ENCODE measurements at regions not wholly inside any gene's neighbourhood (a gene's known extent, or its start where the extent isn't known, plus 50 kb on each side); places are given as distances from the start of the nearest gene placed in this dataset.
"Not testable (repeated sequence)": the region's sequence is repeated elsewhere in the genome, so short reads cannot be mapped to it uniquely, and the experiment has no call there.

- DNase-seq (ENCODE audit: extremely low read depth in 1 of 2, low read depth in 1 of 2) = no peak
Measured at GRCh38 chrX:13478740-13479451, 90.5 kb upstream of the EGFL6 start.

- no peak for DNase-seq (ENCODE audit: extremely low read depth in 1 of 2, low read depth in 1 of 2)
Measured at GRCh38 chrX:13476384-13476783, 93.0 kb upstream of the EGFL6 start.

- no peak for DNase-seq (ENCODE audit: extremely low read depth in 1 of 2, low read depth in 1 of 2)
Measured at GRCh38 chrX:13474164-13474516, 95.3 kb upstream of the EGFL6 start.

- DNase-seq (ENCODE audit: extremely low read depth in 1 of 2, low read depth in 1 of 2) = no peak
Measured at GRCh38 chrX:13473442-13474163, 95.8 kb upstream of the EGFL6 start.

GRCh38 chrX:13472975-13473374 lies 96.4 kb upstream of the EGFL6 start:
- no peak for DNase-seq (ENCODE audit: extremely low read depth in 1 of 2, low read depth in 1 of 2)

- no peak for DNase-seq (ENCODE audit: extremely low read depth in 1 of 2, low read depth in 1 of 2)
Measured at GRCh38 chrX:13471269-13471668, 98.1 kb upstream of the EGFL6 start.

GRCh38 chrX:13470685-13470977 lies 98.8 kb upstream of the EGFL6 start:
- no peak for DNase-seq (ENCODE audit: extremely low read depth in 1 of 2, low read depth in 1 of 2)

- DNase-seq (ENCODE audit: extremely low read depth in 1 of 2, low read depth in 1 of 2) = no peak
Measured at GRCh38 chrX:13469963-13470684, 99.3 kb upstream of the EGFL6 start.

- DNase-seq (ENCODE audit: extremely low read depth in 1 of 2, low read depth in 1 of 2) = no peak
Measured at GRCh38 chrX:13468096-13468495, 101.3 kb upstream of the EGFL6 start.

- no peak for DNase-seq (ENCODE audit: extremely low read depth in 1 of 2, low read depth in 1 of 2)
Measured at GRCh38 chrX:13467243-13467642, 102.2 kb upstream of the EGFL6 start.

GRCh38 chrX:13464599-13465275 lies 104.7 kb upstream of the EGFL6 start:
- no peak for DNase-seq (ENCODE audit: extremely low read depth in 1 of 2, low read depth in 1 of 2)

- no peak for DNase-seq (ENCODE audit: extremely low read depth in 1 of 2, low read depth in 1 of 2)
Measured at GRCh38 chrX:13463608-13464007, 105.8 kb upstream of the EGFL6 start.

- DNase-seq (ENCODE audit: extremely low read depth in 1 of 2, low read depth in 1 of 2) = no peak
Measured at GRCh38 chrX:13452283-13452682, 117.1 kb upstream of the EGFL6 start.

- no peak for DNase-seq (ENCODE audit: extremely low read depth in 1 of 2, low read depth in 1 of 2)
Measured at GRCh38 chrX:13449441-13449840, 120.0 kb upstream of the EGFL6 start.

GRCh38 chrX:13448941-13449340 lies 120.5 kb upstream of the EGFL6 start:
- no peak for DNase-seq (ENCODE audit: extremely low read depth in 1 of 2, low read depth in 1 of 2)

GRCh38 chrX:13441608-13442007 lies 121.8 kb upstream of the ATXN3L start:
- not testable (repeated sequence) for DNase-seq (ENCODE audit: extremely low read depth in 1 of 2, low read depth in 1 of 2)

- DNase-seq (ENCODE audit: extremely low read depth in 1 of 2, low read depth in 1 of 2) = no peak
Measured at GRCh38 chrX:13440176-13440575, 120.3 kb upstream of the ATXN3L start.

- no peak for DNase-seq (ENCODE audit: extremely low read depth in 1 of 2, low read depth in 1 of 2)
Measured at GRCh38 chrX:13433298-13433605, 113.4 kb upstream of the ATXN3L start.

- DNase-seq (ENCODE audit: extremely low read depth in 1 of 2, low read depth in 1 of 2) = no peak
Measured at GRCh38 chrX:13432414-13433297, 112.8 kb upstream of the ATXN3L start.

GRCh38 chrX:13430136-13430827 lies 110.4 kb upstream of the ATXN3L start:
- no peak for DNase-seq (ENCODE audit: extremely low read depth in 1 of 2, low read depth in 1 of 2)
